Type B pancreatic cell (in vitro differentiated cells): ENCODE measurements at regions not wholly inside any gene's neighbourhood (a gene's known extent, or its start where the extent isn't known, plus 50 kb on each side); places are given as distances from the start of the nearest gene placed in this dataset.

Experiments used
- DNase-seq: peaks from one replicate; pipeline ENCODE4 v3.0.0; 2021; ENCODE audit warnings: mixed read lengths; ENCODE audit not compliant: unreplicated experiment; ENCODE audit errors: extremely low spot score
- H3K27ac Mint-ChIP-seq: 2 replicates; pipeline ENCODE4 v1.8.0; 2021; ENCODE audit warnings: mild to moderate bottlenecking, mixed read lengths
- H3K27me3 Mint-ChIP-seq: 2 replicates; pipeline ENCODE4 v1.8.0; 2021; ENCODE audit warnings: mixed read lengths
- H3K36me3 Mint-ChIP-seq: 2 replicates; pipeline ENCODE4 v1.8.0; 2021; ENCODE audit warnings: mixed read lengths
- H3K4me1 Mint-ChIP-seq: one replicate; pipeline ENCODE4 v1.8.0; 2021; ENCODE audit warnings: mixed read lengths; ENCODE audit not compliant: unreplicated experiment
- H3K4me3 Mint-ChIP-seq: 2 replicates; pipeline ENCODE4 v1.8.0; 2021; ENCODE audit warnings: mild to moderate bottlenecking, mixed read lengths
- H3K9me3 Mint-ChIP-seq: 2 replicates; pipeline ENCODE4 v1.8.0; 2021; ENCODE audit warnings: mixed read lengths
- CTCF ChIP-seq: fragments of 200-600 bp; sonication (generic); conservative IDR thresholded peaks from 2 replicates; pipeline ENCODE4 v1.5.0; 2021; ENCODE audit warnings: antibody characterized with exemption, mild to moderate bottlenecking

- no peaks in the 10 kb centered on the region for H3K4me1 Mint-ChIP-seq
- H3K9me3 Mint-ChIP-seq, result no peaks in the 10 kb centered on the region
- no peak overlapping the region for H3K4me3 Mint-ChIP-seq
- no peak overlapping the region for H3K27ac Mint-ChIP-seq
- peaks cover 7% of the 10 kb centered on the region for H3K27me3 Mint-ChIP-seq
- no peaks in the 10 kb centered on the region for H3K36me3 Mint-ChIP-seq
- TF ChIP-seq CTCF, result no peak
- no peak for DNase-seq
Measured at GRCh38 chr2:238627899-238628298, 201.2 kb downstream of the ASB1 start.

GRCh38 chr2:238629064-238629463, 202.3 kb downstream of the ASB1 start:
- no peaks in the 10 kb centered on the region for H3K4me1 Mint-ChIP-seq
- H3K27me3 Mint-ChIP-seq, result peaks cover 9% of the 10 kb centered on the region
- no peak overlapping the region for H3K4me3 Mint-ChIP-seq
- no peak overlapping the region for H3K27ac Mint-ChIP-seq
- H3K36me3 Mint-ChIP-seq, result no peaks in the 10 kb centered on the region
- no peak for TF ChIP-seq CTCF
- no peaks in the 10 kb centered on the region for H3K9me3 Mint-ChIP-seq
- DNase-seq, result peak; percentile 37

- Mint-ChIP-seq H3K4me1 (peaks cover 8% of the 10 kb centered on the region), H3K4me3 (no peak overlapping the region), H3K36me3 (no peaks in the 10 kb centered on the region), H3K9me3 (no peaks in the 10 kb centered on the region), H3K27me3 (peaks cover 8% of the 10 kb centered on the region), H3K27ac (no peak overlapping the region)
- no peak for TF ChIP-seq CTCF
- DNase-seq, result peak; percentile 43
Measured at GRCh38 chr2:238631491-238632180, 204.9 kb downstream of the ASB1 start.

- DNase-seq, result peak; percentile 50
- H3K27ac Mint-ChIP-seq, result no peak overlapping the region
- H3K9me3 Mint-ChIP-seq, result no peaks in the 10 kb centered on the region
Measured at GRCh38 chr2:238632181-238633060, 205.7 kb downstream of the ASB1 start.

More at GRCh38 chr2:238632181-238633060, 205.7 kb downstream of the ASB1 start:
- Mint-ChIP-seq H3K27me3 (peaks cover 9% of the 10 kb centered on the region), H3K36me3 (no peaks in the 10 kb centered on the region), H3K4me1 (peaks cover 8% of the 10 kb centered on the region), H3K4me3 (no peak overlapping the region)
- no peak for TF ChIP-seq CTCF
